Urinary bladder (tissue), 3 donors: ENCODE measurements at regions not wholly inside any gene's neighbourhood (a gene's known extent, or its start where the extent isn't known, plus 50 kb on each side); places are given as distances from the start of the nearest gene placed in this dataset.
A peak's percentile ranks its signal among the peaks of the same experiment; 100 is the strongest.
"Not testable (repeated sequence)": the region's sequence is repeated elsewhere in the genome, so short reads cannot be mapped to it uniquely, and the experiment has no call there.

Experiments
- DNase-seq: peaks from one replicate; pipeline ENCODE4 v3.0.0-alpha.2; 2015; ENCODE audit errors: extremely low spot score
- H3K27ac ChIP-seq: one replicate; pipeline ENCODE4 v1.5.1; 2013; ENCODE audit warnings: low read depth, mild to moderate bottlenecking, moderate library complexity
- H3K36me3 ChIP-seq: one replicate; pipeline ENCODE4 v1.6.1; 2013; ENCODE audit warnings: mild to moderate bottlenecking, moderate library complexity; ENCODE audit not compliant: insufficient read depth
- H3K4me1 ChIP-seq: one replicate; pipeline ENCODE4 v1.6.1; 2013; ENCODE audit warnings: mild to moderate bottlenecking, moderate library complexity; ENCODE audit not compliant: insufficient read depth
- H3K4me3 ChIP-seq: one replicate; pipeline ENCODE4 v1.5.1; 2013; ENCODE audit warnings: low read depth, low read length
- WGBS: extraction: QIAGEN DNeasy Blood & Tissue Kit; methylation state at CpG from one replicate; pipeline ENCODE4 v1.1.7; 2013; 5-methylcytosine and 5-hydroxymethylcytosine counted together
- donor health status: healthy with polysubstance abuse.
- donor health status: healthy.

GRCh38 chr15:38090678-38091077, 156.2 kb downstream of the TMCO5A start:
- no peak overlapping the region for H3K4me3 ChIP-seq
- DNase-seq = no peak
- no peak overlapping the region for H3K27ac ChIP-seq
- H3K4me1 ChIP-seq = no peaks in the 10 kb centered on the region
- no peaks in the 10 kb centered on the region for H3K36me3 ChIP-seq
- WGBS = 33% methylated on average over 3 of the region's 3 CpGs

DNA sequence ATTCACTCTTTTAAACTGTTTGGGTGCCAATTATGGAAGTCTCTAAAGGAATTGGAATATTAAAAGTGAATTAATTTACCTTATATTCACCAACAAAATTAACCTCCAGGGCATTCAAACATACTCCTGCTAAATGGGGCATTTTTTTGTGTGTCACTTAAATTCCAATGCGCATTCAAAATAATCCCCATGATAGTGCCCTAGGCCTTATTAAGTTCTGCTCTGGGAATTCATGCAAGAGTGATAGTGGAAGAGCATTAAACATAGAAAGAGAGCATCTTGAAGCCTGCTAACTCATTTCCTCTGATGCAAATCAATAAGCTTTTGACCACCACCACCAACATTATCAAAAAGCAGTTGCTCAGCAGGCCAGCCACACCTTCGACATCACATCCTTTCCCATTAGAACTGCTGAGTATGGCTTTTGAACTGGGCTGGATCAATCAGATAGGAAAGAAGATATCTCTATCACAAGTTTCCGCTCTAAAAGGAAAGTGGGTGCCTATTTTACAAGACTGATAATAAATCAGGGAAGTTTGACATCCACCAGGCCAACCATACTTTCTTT, 156.7 kb downstream of the TMCO5A start:
- no peak for DNase-seq
- Histone ChIP-seq H3K4me3 (no peak overlapping the region), H3K36me3 (no peaks in the 10 kb centered on the region), H3K4me1 (no peaks in the 10 kb centered on the region), H3K27ac (no peak overlapping the region)
- 91% methylated on average over 3 of the region's 3 CpGs for WGBS

DNA sequence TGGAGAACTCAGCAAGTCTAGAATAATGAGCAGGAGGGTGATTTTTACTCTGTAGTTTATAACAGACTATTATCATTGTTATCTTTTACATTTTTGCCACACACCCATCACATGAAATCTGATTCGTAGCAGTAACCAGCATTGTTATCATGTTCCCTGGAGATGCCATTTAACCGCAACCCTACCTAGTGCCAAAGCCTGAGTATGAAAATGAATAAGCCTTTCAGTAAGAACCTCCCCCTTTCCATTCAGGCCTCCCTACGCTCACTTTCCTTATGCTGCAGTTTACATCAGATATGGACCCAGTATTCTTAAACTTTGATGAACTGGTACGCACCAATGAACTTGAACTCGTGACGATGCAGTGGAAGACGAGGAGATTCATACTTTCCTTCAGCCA, 158.7 kb upstream of the SPRED1 start:
- no peak overlapping the region for H3K27ac ChIP-seq
- H3K36me3 ChIP-seq = no peaks in the 10 kb centered on the region
- 90% methylated on average over 7 of the region's 7 CpGs for WGBS
- no peak for DNase-seq
- H3K4me3 ChIP-seq = no peak overlapping the region
- H3K4me1 ChIP-seq = no peaks in the 10 kb centered on the region

DNA sequence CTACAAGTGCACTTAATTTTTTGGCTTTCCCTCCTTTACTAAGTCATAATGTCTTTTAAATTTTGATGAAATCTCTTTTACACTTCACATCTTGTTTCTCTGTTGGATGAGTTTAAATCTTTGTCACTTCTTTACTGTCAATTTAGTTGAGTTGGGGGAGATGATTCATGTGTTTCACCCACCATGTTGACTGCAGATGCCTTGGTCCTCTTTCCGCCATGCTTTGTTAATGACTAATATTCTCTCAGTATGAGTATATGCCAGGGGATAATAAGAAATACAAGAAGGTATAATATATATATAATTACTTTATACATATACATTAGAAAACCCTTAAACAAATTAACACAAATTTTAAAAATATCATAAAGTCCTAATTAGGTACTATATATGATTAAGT, 149.7 kb upstream of the SPRED1 start:
- Histone ChIP-seq H3K27ac (no peak overlapping the region), H3K4me3 (no peak overlapping the region), H3K36me3 (no peaks in the 10 kb centered on the region), H3K4me1 (no peaks in the 10 kb centered on the region)
- DNase-seq = no peak
- WGBS = 97% methylated on average over 1 of the region's 1 CpG

DNA sequence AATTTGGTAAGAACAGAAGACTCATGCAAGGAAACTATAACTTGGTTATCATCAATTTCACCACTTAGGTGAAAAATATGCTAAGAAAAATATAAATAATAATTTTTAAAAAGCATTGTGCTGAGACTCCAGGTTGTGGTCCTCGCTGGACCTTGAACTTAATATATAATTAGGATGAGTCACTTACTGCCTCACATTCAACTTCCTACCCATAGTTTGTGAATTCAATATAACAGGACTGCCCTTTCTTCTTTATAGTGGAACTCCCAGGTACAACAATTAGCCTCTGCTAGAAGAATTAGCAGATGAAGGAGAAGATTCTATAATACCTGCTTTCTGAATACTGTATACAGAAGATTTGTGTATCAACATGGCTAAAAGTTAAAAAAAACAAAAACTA, 149.1 kb upstream of the SPRED1 start:
- Histone ChIP-seq H3K4me3 (no peak overlapping the region), H3K36me3 (no peaks in the 10 kb centered on the region), H3K27ac (no peak overlapping the region), H3K4me1 (no peaks in the 10 kb centered on the region)
- no peak for DNase-seq
- 84% methylated on average over 1 of the region's 1 CpG for WGBS

DNA sequence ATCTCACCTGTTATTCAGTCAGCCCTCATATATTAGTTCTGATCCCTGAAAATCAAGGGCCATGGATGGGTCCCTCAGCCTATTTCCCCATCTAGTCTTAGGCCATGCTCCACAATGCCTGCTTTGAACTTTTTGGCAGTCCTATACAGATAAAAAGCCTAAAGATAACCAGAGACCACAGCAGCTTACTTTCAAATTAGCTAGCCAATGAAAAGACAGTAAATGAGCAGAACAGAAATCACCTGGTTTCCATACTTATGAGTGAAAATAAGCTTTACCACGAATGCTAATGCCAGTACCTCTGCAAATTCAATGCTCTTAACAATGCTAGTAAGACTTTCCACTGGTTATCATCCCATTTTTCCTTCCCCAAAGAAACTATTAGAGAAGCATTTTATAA, 141.6 kb upstream of the SPRED1 start:
- 51% methylated on average over 1 of the region's 1 CpG for WGBS
- H3K4me1 ChIP-seq = no peaks in the 10 kb centered on the region

GRCh38 chr15:38112406-38112805, 140.2 kb upstream of the SPRED1 start:
- no peaks in the 10 kb centered on the region for H3K4me1 ChIP-seq
- H3K4me3 ChIP-seq = no peak overlapping the region
- WGBS = 93% methylated on average over 6 of the region's 6 CpGs
- no peak overlapping the region for H3K27ac ChIP-seq
- H3K36me3 ChIP-seq = no peaks in the 10 kb centered on the region
- DNase-seq = no peak

More for the DNA sequence above, 141.6 kb upstream of the SPRED1 start:
- no peak overlapping the region for H3K27ac ChIP-seq
- H3K36me3 ChIP-seq = no peaks in the 10 kb centered on the region
- no peak overlapping the region for H3K4me3 ChIP-seq
- DNase-seq = no peak

GRCh38 chr15:38115121-38115520, 137.5 kb upstream of the SPRED1 start:
- H3K27ac ChIP-seq = no peak overlapping the region
- no peaks in the 10 kb centered on the region for H3K4me1 ChIP-seq
- 94% methylated on average over 2 of the region's 2 CpGs for WGBS
- H3K36me3 ChIP-seq = no peaks in the 10 kb centered on the region
- no peak overlapping the region for H3K4me3 ChIP-seq
- no peak for DNase-seq

- Histone ChIP-seq H3K4me1 (no peaks in the 10 kb centered on the region), H3K4me3 (no peak overlapping the region), H3K36me3 (no peaks in the 10 kb centered on the region), H3K27ac (no peak overlapping the region)
- no peak for DNase-seq
- WGBS = 68% methylated on average over 1 of the region's 1 CpG
Measured at GRCh38 chr15:38117781-38118180, 134.9 kb upstream of the SPRED1 start.

DNA sequence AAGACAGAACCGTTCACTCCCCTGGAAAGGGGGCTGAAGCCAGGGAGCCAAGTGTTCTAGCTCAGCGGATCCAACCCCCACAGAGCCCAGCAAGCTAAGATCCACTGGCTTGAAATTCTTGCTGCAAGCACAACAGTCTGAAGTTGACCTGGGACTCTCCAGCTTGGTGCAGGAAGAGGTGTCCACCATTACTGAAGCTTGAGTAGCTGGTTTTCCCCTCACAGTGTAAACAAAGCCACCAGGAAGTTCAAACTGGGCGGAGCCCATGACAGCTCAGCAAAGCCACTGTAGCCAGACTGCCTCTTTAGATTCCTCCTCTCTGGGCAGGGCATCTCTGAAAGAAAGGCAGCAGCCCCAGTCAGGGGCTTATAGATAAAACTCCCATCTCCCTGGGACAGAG, 132.8 kb upstream of the SPRED1 start:
- not testable (repeated sequence) for H3K4me3 ChIP-seq, DNase-seq, H3K4me1 ChIP-seq, H3K36me3 ChIP-seq, H3K27ac ChIP-seq
- 88% methylated on average over 3 of the region's 3 CpGs for WGBS

DNA sequence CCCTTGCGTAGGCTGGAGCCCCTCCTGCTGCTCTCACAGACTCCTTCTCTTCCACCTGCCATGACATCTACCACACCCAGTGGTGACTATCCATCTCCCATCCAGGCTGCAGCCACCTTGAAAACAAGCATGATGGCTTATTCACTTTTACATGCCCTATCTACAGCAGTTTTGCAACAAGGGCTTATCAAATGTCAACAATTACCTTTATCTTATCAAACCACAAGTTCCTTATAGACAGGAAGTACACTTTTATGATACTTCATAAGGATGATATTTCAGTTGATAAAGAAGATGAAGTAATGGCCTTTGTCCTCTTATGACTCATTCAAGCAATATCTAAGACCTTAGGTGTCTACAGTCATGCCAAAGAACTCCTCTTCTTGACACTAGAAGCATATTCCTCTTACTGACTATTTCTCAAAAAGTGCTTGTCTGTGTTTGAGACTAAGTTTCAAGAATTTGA, 125.3 kb upstream of the SPRED1 start:
- Histone ChIP-seq H3K36me3 (no peaks in the 10 kb centered on the region), H3K4me1 (no peaks in the 10 kb centered on the region), H3K4me3 (no peak overlapping the region), H3K27ac (no peak overlapping the region)
- no peak for DNase-seq
- WGBS = 95% methylated on average over 1 of the region's 1 CpG

DNA sequence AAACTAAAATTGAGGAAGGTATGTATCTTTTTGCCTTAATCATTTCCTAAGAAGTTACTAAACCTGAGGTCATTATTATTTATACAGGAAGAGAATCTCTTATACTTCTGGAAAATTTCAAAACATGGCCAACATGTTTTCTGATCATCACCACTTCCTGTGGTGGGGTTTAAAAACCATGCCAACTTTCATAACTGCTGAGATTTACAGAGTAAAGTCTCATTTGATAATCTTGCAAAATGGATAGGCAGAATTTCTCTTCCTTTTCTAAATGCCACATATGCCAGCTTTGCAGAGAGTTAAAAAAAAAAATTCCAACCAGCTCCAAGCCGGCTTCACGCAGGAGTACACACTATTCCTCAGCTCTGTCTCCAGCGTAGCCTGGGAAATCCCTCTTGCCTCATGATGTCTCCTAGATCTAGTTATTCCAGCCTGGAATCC, 124.3 kb upstream of the SPRED1 start:
- Histone ChIP-seq H3K4me3 (no peak overlapping the region), H3K4me1 (no peaks in the 10 kb centered on the region), H3K27ac (no peak overlapping the region), H3K36me3 (no peaks in the 10 kb centered on the region)
- no peak for DNase-seq
- 12% methylated on average over 3 of the region's 3 CpGs for WGBS

GRCh38 chr15:38128921-38129320, 123.7 kb upstream of the SPRED1 start:
- WGBS = 40% methylated on average over 2 of the region's 2 CpGs
- H3K27ac ChIP-seq = no peak overlapping the region

DNA sequence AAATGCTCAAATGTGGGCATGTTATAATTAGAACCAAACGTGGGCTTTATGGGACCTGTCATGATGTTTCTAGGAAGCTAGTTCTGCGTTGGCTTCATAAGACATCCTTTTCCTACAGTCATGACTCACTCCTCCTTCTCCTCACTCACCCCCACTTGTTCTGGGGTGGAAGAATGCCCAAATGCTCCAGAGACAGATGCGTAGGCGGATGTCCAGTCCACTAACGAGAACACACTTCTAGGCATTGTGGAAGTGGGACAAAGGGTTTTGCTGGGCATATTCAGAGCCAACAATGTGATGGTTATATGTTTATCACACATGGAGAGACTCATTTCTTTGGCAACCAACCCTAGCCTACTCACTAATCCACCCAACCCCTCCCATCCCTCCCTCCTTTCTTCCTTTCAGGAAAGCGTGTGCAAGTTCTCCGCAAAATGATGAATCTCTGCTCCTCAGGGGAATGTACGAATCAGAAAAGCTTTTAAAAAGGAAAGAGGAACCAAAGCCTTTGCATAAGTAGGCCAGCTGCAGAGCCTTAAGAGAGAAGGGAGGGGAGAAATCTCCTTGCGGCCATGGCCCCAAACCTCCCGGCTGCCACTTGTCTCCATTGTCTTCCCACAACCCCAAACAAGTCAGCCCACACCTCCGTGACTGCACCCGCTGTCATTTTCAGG, 123.0 kb upstream of the SPRED1 start:
- Histone ChIP-seq H3K36me3 (no peaks in the 10 kb centered on the region), H3K4me1 (no peaks in the 10 kb centered on the region), H3K4me3 (peak overlapping the region; percentile 14), H3K27ac (no peak overlapping the region)
- DNase-seq = peak; percentile 88
- 8% methylated on average over 12 of the region's 12 CpGs for WGBS

More at GRCh38 chr15:38128921-38129320, 123.7 kb upstream of the SPRED1 start:
- DNase-seq = peak; percentile 11
- no peaks in the 10 kb centered on the region for H3K36me3 ChIP-seq
- H3K4me1 ChIP-seq = no peaks in the 10 kb centered on the region
- no peak overlapping the region for H3K4me3 ChIP-seq
